ENCODE measurements at regions not wholly inside any gene's neighbourhood (a gene's known extent, or its start where the extent isn't known, plus 50 kb on each side); places are given as distances from the start of the nearest gene placed in this dataset.

- TF ChIP-seq, protein P1, sequence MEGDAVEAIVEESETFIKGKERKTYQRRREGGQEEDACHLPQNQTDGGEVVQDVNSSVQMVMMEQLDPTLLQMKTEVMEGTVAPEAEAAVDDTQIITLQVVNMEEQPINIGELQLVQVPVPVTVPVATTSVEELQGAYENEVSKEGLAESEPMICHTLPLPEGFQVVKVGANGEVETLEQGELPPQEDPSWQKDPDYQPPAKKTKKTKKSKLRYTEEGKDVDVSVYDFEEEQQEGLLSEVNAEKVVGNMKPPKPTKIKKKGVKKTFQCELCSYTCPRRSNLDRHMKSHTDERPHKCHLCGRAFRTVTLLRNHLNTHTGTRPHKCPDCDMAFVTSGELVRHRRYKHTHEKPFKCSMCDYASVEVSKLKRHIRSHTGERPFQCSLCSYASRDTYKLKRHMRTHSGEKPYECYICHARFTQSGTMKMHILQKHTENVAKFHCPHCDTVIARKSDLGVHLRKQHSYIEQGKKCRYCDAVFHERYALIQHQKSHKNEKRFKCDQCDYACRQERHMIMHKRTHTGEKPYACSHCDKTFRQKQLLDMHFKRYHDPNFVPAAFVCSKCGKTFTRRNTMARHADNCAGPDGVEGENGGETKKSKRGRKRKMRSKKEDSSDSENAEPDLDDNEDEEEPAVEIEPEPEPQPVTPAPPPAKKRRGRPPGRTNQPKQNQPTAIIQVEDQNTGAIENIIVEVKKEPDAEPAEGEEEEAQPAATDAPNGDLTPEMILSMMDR (conservative IDR thresholded peaks at IDR 0.05; ENCODE audit: low read length): no peak
- no peak for TF ChIP-seq EZH2phosphoT487 (IDR thresholded peaks at IDR 0.05; ENCODE audit: borderline replicate concordance)
Measured at GRCh38 chr10:33102071-33102470, 144.0 kb upstream of the ITGB1 start.

Data from Loucy (cell line).